ENCODE measurements at regions not wholly inside any gene's neighbourhood (a gene's known extent, or its start where the extent isn't known, plus 50 kb on each side); places are given as distances from the start of the nearest gene placed in this dataset.

GRCh38 chr6:170047823-170048222 is 243.1 kb downstream of the DLL1 start:
- POLR2A ChIA-PET (ENCODE audit: low non-redundant PET) = no interaction called here
- Histone ChIP-seq H3K4me1 (ENCODE audit: insufficient read depth, low read length, poor library complexity, severe bottlenecking) (no peaks in the 10 kb centered on the region), H3K27ac (ENCODE audit: low read depth, low read length, poor library complexity, severe bottlenecking) (no peak overlapping the region), H3K9me3 (ENCODE audit: low read depth, low read length, poor library complexity, severe bottlenecking) (no peaks in the 10 kb centered on the region), H3K27me3 (replicated peaks; ENCODE audit: insufficient read depth, low read depth, low read length, poor library complexity) (peaks cover 4% of the 10 kb centered on the region), H3K4me3 (ENCODE audit: low read depth, low read length, poor library complexity, severe bottlenecking) (no peak overlapping the region), H3K36me3 (ENCODE audit: insufficient read depth, low read length, poor library complexity, severe bottlenecking) (no peaks in the 10 kb centered on the region)
- no TSS peak for BruUV-seq (replicated peaks)
- DNase-seq (ENCODE audit: low spot score) = no peak
- CTCF ChIA-PET = interaction anchor here (1.3 kb wide), 1 partner anchor 216 kb away, joined by 3 read pairs; no protein-coding TSS in a partner anchor
- no peak for TF ChIP-seq EZH2 (IDR thresholded peaks at IDR 0.05; ENCODE audit: borderline replicate concordance, low read depth, low read length, poor library complexity, severe bottlenecking)
- TF ChIP-seq CTCF (conservative IDR thresholded peaks at IDR 0.05; ENCODE audit: low read depth, low read length) = no peak
- intact Hi-C loops (cut with micrococcal nuclease; ENCODE audit: unreplicated experiment) = no loop called here

DNA sequence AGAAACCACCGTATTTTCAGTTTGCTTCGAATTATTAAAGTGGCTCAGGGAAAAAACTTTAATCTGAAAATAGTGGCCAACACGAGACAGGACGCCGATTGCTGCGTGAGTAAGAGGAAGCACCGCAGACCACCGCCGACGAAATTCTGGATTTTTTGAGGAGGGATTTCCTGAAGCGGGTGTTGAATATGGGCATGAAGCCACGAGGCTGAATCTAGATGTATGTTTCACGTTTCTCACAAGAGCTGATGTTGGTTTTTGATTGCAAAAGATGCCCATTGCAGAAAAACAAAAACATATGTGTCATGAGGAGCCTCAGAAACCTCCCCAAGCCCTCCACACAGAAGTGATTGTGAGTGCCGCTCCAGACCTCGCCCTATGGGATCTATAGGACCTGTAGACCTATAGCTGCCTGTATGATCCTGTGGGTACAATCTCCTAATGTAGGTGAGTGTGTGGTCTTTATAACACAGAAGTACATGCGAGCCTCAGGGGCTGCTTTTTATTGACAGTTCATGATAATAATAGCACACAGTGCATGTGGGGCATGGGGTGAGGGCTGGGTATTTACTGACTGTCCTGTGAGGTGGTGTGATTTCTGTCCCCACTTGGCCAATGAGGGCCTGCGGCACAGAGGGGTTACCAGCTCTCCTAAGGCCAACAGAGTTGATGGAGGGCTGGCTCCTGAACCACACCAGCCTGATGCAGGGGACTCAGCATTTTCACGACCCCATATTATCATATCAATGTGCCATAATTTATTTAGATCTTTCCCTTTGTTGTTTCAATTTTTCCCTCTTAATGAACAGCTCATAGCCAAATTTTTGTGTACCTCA is 243.9 kb downstream of the DLL1 start:
- H3K27me3 ChIP-seq (replicated peaks; ENCODE audit: insufficient read depth, low read depth, low read length, poor library complexity) = peaks cover 4% of the 10 kb centered on the region
- ChIA-PET CTCF (interaction anchor here (1.3 kb wide), 1 partner anchor 215 kb away, joined by 3 read pairs; no protein-coding TSS in a partner anchor), POLR2A (ENCODE audit: low non-redundant PET) (no interaction called here)
- no peak overlapping the region for H3K4me3 ChIP-seq (ENCODE audit: low read depth, low read length, poor library complexity, severe bottlenecking)
- BruUV-seq (replicated peaks) = no TSS peak
- no peaks in the 10 kb centered on the region for H3K36me3 ChIP-seq (ENCODE audit: insufficient read depth, low read length, poor library complexity, severe bottlenecking)
- intact Hi-C loops (cut with micrococcal nuclease; ENCODE audit: unreplicated experiment) = no loop called here
- TF ChIP-seq CTCF (conservative IDR thresholded peaks at IDR 0.05; ENCODE audit: low read depth, low read length) = no peak
- TF ChIP-seq EZH2 (IDR thresholded peaks at IDR 0.05; ENCODE audit: borderline replicate concordance, low read depth, low read length, poor library complexity, severe bottlenecking) = no peak
- H3K27ac ChIP-seq (ENCODE audit: low read depth, low read length, poor library complexity, severe bottlenecking) = no peak overlapping the region
- no peak for DNase-seq (ENCODE audit: low spot score)
- no peaks in the 10 kb centered on the region for H3K4me1 ChIP-seq (ENCODE audit: insufficient read depth, low read length, poor library complexity, severe bottlenecking)
- H3K9me3 ChIP-seq (ENCODE audit: low read depth, low read length, poor library complexity, severe bottlenecking) = no peaks in the 10 kb centered on the region

DNA sequence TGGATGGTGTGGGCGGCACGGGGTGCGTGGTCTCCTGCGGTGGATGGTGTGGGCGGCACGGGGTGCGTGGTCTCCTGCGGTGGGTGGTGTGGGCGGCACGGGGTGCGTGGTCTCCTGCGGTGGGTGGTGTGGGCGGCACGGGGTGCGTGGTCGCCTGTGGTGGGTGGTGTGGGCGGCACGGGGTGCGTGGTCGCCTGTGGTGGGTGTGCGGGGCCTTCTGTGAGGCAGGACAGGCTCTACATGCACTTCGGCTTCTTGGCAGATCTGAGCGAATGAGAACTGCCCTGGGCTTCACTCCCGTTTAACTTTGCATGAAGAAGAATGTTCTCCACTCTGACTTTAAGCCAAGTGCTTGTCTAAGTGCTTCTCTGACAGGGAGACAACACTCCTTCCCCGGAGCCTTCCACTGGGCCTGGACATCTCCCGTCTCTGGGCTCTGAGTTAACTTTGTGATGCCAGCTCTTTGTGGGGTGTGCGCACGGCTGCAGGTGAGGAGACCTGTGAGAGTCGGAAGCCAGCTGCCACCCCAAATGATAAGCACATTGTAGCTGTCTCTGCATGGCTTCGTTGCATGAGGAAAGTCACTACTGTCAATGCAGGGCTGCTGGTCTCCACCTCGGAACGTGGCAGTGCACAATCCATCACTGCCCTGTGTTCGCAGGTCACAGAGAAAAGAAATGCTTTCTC is 244.8 kb downstream of the DLL1 start:
- Histone ChIP-seq H3K4me3 (ENCODE audit: low read depth, low read length, poor library complexity, severe bottlenecking) (no peak overlapping the region), H3K27me3 (replicated peaks; ENCODE audit: insufficient read depth, low read depth, low read length, poor library complexity) (peaks cover 4% of the 10 kb centered on the region), H3K9me3 (ENCODE audit: low read depth, low read length, poor library complexity, severe bottlenecking) (no peaks in the 10 kb centered on the region), H3K27ac (ENCODE audit: low read depth, low read length, poor library complexity, severe bottlenecking) (no peak overlapping the region), H3K4me1 (ENCODE audit: insufficient read depth, low read length, poor library complexity, severe bottlenecking) (no peaks in the 10 kb centered on the region), H3K36me3 (ENCODE audit: insufficient read depth, low read length, poor library complexity, severe bottlenecking) (no peaks in the 10 kb centered on the region)
- no TSS peak for BruUV-seq (replicated peaks)
- DNase-seq (ENCODE audit: low spot score) = no peak
- CTCF ChIA-PET = interaction anchor here (0.6 kb wide), 1 partner anchor 12 kb away, joined by 3 read pairs; no protein-coding TSS in a partner anchor
- intact Hi-C loops (cut with micrococcal nuclease; ENCODE audit: unreplicated experiment) = no loop called here
- TF ChIP-seq CTCF (conservative IDR thresholded peaks at IDR 0.05; ENCODE audit: low read depth, low read length) (no peak), EZH2 (IDR thresholded peaks at IDR 0.05; ENCODE audit: borderline replicate concordance, low read depth, low read length, poor library complexity, severe bottlenecking) (no peak)
- POLR2A ChIA-PET (ENCODE audit: low non-redundant PET) = no interaction called here
